ENCODE measurements at regions not wholly inside any gene's neighbourhood (a gene's known extent, or its start where the extent isn't known, plus 50 kb on each side); places are given as distances from the start of the nearest gene placed in this dataset.

- TF ChIP-seq SP1 (IDR thresholded peaks at IDR 0.05; ENCODE audit: low read depth), result no peak
These were observed 76.2 kb upstream of the SLC25A13 start (continued) for GRCh38 chr7:96397936-96398598.

GRCh38 chr7:96388620-96389383 lies 66.9 kb upstream of the SLC25A13 start:
- Histone ChIP-seq H3K27me3 (ENCODE audit: insufficient read depth, low read length) (peaks cover 18% of the 10 kb centered on the region; the same call in 1 of the 2 replicates), H3K79me2 (ENCODE audit: insufficient read depth, low read length) (no peaks in the 10 kb centered on the region), H3K4me1 (ENCODE audit: control insufficient read depth in 1 of 2, insufficient read depth in 2 of 2, low read length in 2 of 2) (no peaks in the 10 kb centered on the region), H3K9me3 (ENCODE audit: control insufficient read depth in 1 of 2, insufficient read depth in 1 of 2, low read depth in 1 of 2, low read length in 2 of 2) (no peaks in the 10 kb centered on the region), H4K20me1 (ENCODE audit: insufficient read depth) (no peaks in the 10 kb centered on the region), H3K9ac (ENCODE audit: low read length) (no peak overlapping the region), H3K27ac (ENCODE audit: low read depth, low read length) (no peak overlapping the region), H3K36me3 (ENCODE audit: control insufficient read depth in 1 of 2, insufficient read depth in 2 of 2, low read length in 2 of 2) (no peaks in the 10 kb centered on the region), H3K9me2 (ENCODE audit: insufficient read depth) (no peaks in the 10 kb centered on the region), H2AFZ (ENCODE audit: low read depth, low read length, poor library complexity, severe bottlenecking) (no peak overlapping the region), H3K4me3 (replicated peaks in 1 of 2; ENCODE audit: low read depth in 1 of 2, low read length in 2 of 2) (no peak overlapping the region), H3K4me2 (ENCODE audit: low read length) (no peak overlapping the region)
- ChIA-PET RAD21 (ENCODE audit: low non-redundant PET in 1 of 2, low total read pairs in 2 of 2, uncharacterized antibody in 2 of 2, unreplicated experiment in 2 of 2) (no interaction called here), POLR2A (no interaction called here), CTCF (no interaction called here)
- ATAC-seq (no peak), DNase-seq (ENCODE audit: low read depth, low spot score) (no peak)
- BruUV-seq (replicated peaks), result no TSS peak
- intact Hi-C loops (cut with micrococcal nuclease), result no loop called here
- TF ChIP-seq MAX (IDR thresholded peaks at IDR 0.05) (no peak), SRF (IDR thresholded peaks at IDR 0.05; ENCODE audit: low read depth) (no peak), EZH2phosphoT487 (IDR thresholded peaks at IDR 0.05; ENCODE audit: borderline replicate concordance) (no peak), CEBPB (IDR thresholded peaks at IDR 0.05; ENCODE audit: low read depth) (no peak), ATF3 (IDR thresholded peaks at IDR 0.05) (no peak), CTCF (IDR thresholded peaks at IDR 0.05 in 2 of 3, conservative IDR thresholded peaks at IDR 0.05 in 1 of 3; ENCODE audit: borderline replicate concordance in 1 of 3, insufficient read depth in 1 of 3, low read depth in 2 of 3, low read length in 2 of 3) (no peak), SP1 (IDR thresholded peaks at IDR 0.05; ENCODE audit: low read depth) (no peak), EGR1 (IDR thresholded peaks at IDR 0.05; ENCODE audit: low read depth) (no peak), JUND (IDR thresholded peaks at IDR 0.05) (no peak), YY1 (IDR thresholded peaks at IDR 0.05; ENCODE audit: extremely low read depth, insufficient replicate concordance, low read depth, low read length) (no peak), REST (IDR thresholded peaks at IDR 0.05; ENCODE audit: low read depth) (no peak), ELF1 (IDR thresholded peaks at IDR 0.05; ENCODE audit: borderline replicate concordance, low read depth) (no peak), POLR2AphosphoS5 (IDR thresholded peaks at IDR 0.05; ENCODE audit: low read depth, low read length) (no peak), RAD21 (IDR thresholded peaks at IDR 0.05; ENCODE audit: low read depth) (no peak), ZFX (IDR thresholded peaks at IDR 0.05) (no peak), SIN3A (IDR thresholded peaks at IDR 0.05; ENCODE audit: low read depth) (no peak), CBX3 (IDR thresholded peaks at IDR 0.05; ENCODE audit: low read depth) (no peak), ZNF274 (IDR thresholded peaks at IDR 0.05; ENCODE audit: low read depth, low read length) (no peak)

Measured in HCT116 (cell line).